Karpas-422 (cell line): ENCODE measurements at regions not wholly inside any gene's neighbourhood (a gene's known extent, or its start where the extent isn't known, plus 50 kb on each side); places are given as distances from the start of the nearest gene placed in this dataset.

Experiments used
- DNase-seq: peaks from one replicate; pipeline ENCODE4 v3.0.0-alpha.2; 2015
- H2AFZ ChIP-seq: fragments of 200-600 bp; sonication (generic); 2 replicates; pipeline ENCODE4 v1.6.1; 2014; ENCODE audit warnings: antibody characterized with exemption, low read length, mixed read lengths
- H3K27ac ChIP-seq: fragments of 200-600 bp; sonication (generic); 2 replicates; pipeline ENCODE4 v1.5.1; 2014; ENCODE audit warnings: mild to moderate bottlenecking, low read length, moderate library complexity
- H3K27me3 ChIP-seq: fragments of 200-600 bp; sonication (generic); 2 replicates; pipeline ENCODE4 v1.6.1; 2014; ENCODE audit warnings: low read length, mixed read lengths
- H3K36me3 ChIP-seq: fragments of 200-600 bp; sonication (generic); 2 replicates; pipeline ENCODE4 v1.6.1; 2014; ENCODE audit warnings: low read length, mixed read lengths; ENCODE audit not compliant: insufficient read depth
- H3K4me1 ChIP-seq: fragments of 200-600 bp; sonication (generic); 2 replicates; pipeline ENCODE4 v1.6.1; 2014; ENCODE audit warnings: mild to moderate bottlenecking, low read length, mixed read lengths
- H3K4me2 ChIP-seq: fragments of 200-600 bp; sonication (generic); 2 replicates; pipeline ENCODE4 v1.6.1; 2014; ENCODE audit warnings: low read length, low read depth, mild to moderate bottlenecking; ENCODE audit not compliant: poor library complexity, severe bottlenecking
- H3K4me3 ChIP-seq: fragments of 200-600 bp; sonication (generic); 2 replicates; pipeline ENCODE4 v1.5.1; 2014; ENCODE audit warnings: mild to moderate bottlenecking, antibody characterized with exemption, low read length, mixed read lengths
- H3K79me2 ChIP-seq: fragments of 200-600 bp; sonication (generic); 2 replicates; pipeline ENCODE4 v1.6.1; 2014; ENCODE audit warnings: mild to moderate bottlenecking, low read length, mixed read lengths
- H3K9ac ChIP-seq: fragments of 200-600 bp; sonication (generic); 2 replicates; pipeline ENCODE4 v1.6.0; 2014; ENCODE audit warnings: low read length
- H3K9me2 ChIP-seq: fragments of 200-600 bp; sonication (generic), shearing (Covaris generic); replicated peaks from 2 replicates; pipeline ENCODE4 v1.6.0; 2014; ENCODE audit warnings: mild to moderate bottlenecking, low read length, moderate library complexity; ENCODE audit not compliant: insufficient read depth
- H3K9me3 ChIP-seq: fragments of 300-700, 200-600 bp; sonication (generic); 2 replicates; pipeline ENCODE4 v1.6.1; 2014; ENCODE audit warnings: low read length, mixed read lengths
- H4K20me1 ChIP-seq: fragments of 200-600 bp; sonication (generic); 2 replicates; pipeline ENCODE4 v1.6.1; 2014; ENCODE audit warnings: mild to moderate bottlenecking, antibody characterized with exemption, low read length, low read depth; ENCODE audit not compliant: insufficient read depth

- Histone ChIP-seq H3K27me3 (no peaks in the 10 kb centered on the region), H3K79me2 (no peaks in the 10 kb centered on the region), H3K9me2 (no peaks in the 10 kb centered on the region), H3K9me3 (no peaks in the 10 kb centered on the region), H3K27ac (no peak overlapping the region), H2AFZ (no peak overlapping the region), H3K4me3 (no peak overlapping the region), H3K36me3 (no peaks in the 10 kb centered on the region), H3K9ac (no peak overlapping the region), H3K4me1 (no peaks in the 10 kb centered on the region), H3K4me2 (no peak overlapping the region), H4K20me1 (no peaks in the 10 kb centered on the region)
- DNase-seq = no peak
These were observed 264.5 kb downstream of the OLFM3 start for GRCh38 chr1:101732261-101732660.

- Histone ChIP-seq H2AFZ (no peak overlapping the region), H3K9me2 (no peaks in the 10 kb centered on the region), H3K36me3 (no peaks in the 10 kb centered on the region), H3K4me2 (no peak overlapping the region), H3K4me1 (no peaks in the 10 kb centered on the region), H3K79me2 (no peaks in the 10 kb centered on the region), H3K4me3 (no peak overlapping the region), H3K27ac (no peak overlapping the region), H3K9ac (no peak overlapping the region), H3K27me3 (no peaks in the 10 kb centered on the region), H4K20me1 (no peaks in the 10 kb centered on the region), H3K9me3 (no peaks in the 10 kb centered on the region)
- DNase-seq = no peak
These were observed 263.4 kb downstream of the OLFM3 start for GRCh38 chr1:101733340-101733739.

DNA sequence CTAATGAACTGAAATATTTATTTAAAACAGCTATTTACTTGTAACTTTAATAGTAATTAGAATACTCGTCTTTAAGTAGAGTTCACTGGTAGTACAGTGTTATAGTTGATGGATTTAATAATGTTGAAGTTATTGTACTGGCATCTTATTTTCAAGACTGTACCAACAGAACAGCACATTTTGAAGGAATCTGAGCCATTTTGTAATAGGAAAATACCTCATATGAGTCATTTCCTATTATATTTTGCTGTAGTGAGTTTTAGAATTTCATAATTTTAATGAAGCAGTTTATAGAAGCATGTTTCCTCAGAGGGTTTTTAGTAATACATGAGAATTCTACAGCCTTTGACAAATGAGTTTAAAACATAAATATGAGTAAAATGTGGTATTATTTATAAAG lies 258.3 kb downstream of the OLFM3 start:
- Histone ChIP-seq H3K9me3 (no peaks in the 10 kb centered on the region), H2AFZ (no peak overlapping the region), H3K9ac (no peak overlapping the region)

GRCh38 chr1:101739146-101739545 lies 257.6 kb downstream of the OLFM3 start:
- Histone ChIP-seq H3K36me3 (no peaks in the 10 kb centered on the region), H3K9me2 (no peaks in the 10 kb centered on the region), H3K9ac (no peak overlapping the region), H3K79me2 (no peaks in the 10 kb centered on the region), H3K27me3 (no peaks in the 10 kb centered on the region), H2AFZ (no peak overlapping the region), H4K20me1 (no peaks in the 10 kb centered on the region), H3K4me1 (peaks cover 5% of the 10 kb centered on the region; the same call in 1 of the 2 replicates), H3K4me3 (no peak overlapping the region), H3K9me3 (no peaks in the 10 kb centered on the region), H3K27ac (no peak overlapping the region), H3K4me2 (no peak overlapping the region)
- no peak for DNase-seq

More for the DNA sequence above, 258.3 kb downstream of the OLFM3 start:
- H3K36me3 ChIP-seq = no peaks in the 10 kb centered on the region
- H4K20me1 ChIP-seq = no peaks in the 10 kb centered on the region
- no peaks in the 10 kb centered on the region for H3K79me2 ChIP-seq
- peaks cover 5% of the 10 kb centered on the region; the same call in 1 of the 2 replicates for H3K4me1 ChIP-seq
- no peak for DNase-seq
- H3K4me2 ChIP-seq = no peak overlapping the region
- no peaks in the 10 kb centered on the region for H3K9me2 ChIP-seq
- H3K27ac ChIP-seq = no peak overlapping the region
- H3K27me3 ChIP-seq = no peaks in the 10 kb centered on the region
- no peak overlapping the region for H3K4me3 ChIP-seq

- H3K4me3 ChIP-seq = no peak overlapping the region
- no peak overlapping the region for H3K4me2 ChIP-seq
- H3K9ac ChIP-seq = no peak overlapping the region
- H4K20me1 ChIP-seq = no peaks in the 10 kb centered on the region
- no peak for DNase-seq
- peaks cover 5% of the 10 kb centered on the region; the same call in 1 of the 2 replicates for H3K4me1 ChIP-seq
- no peaks in the 10 kb centered on the region for H3K9me2 ChIP-seq
- H3K27ac ChIP-seq = no peak overlapping the region
- no peaks in the 10 kb centered on the region for H3K27me3 ChIP-seq
- H3K9me3 ChIP-seq = no peaks in the 10 kb centered on the region
- H3K36me3 ChIP-seq = no peaks in the 10 kb centered on the region
- no peak overlapping the region for H2AFZ ChIP-seq
- no peaks in the 10 kb centered on the region for H3K79me2 ChIP-seq
These were observed 256.8 kb downstream of the OLFM3 start for GRCh38 chr1:101739826-101740330.

DNA sequence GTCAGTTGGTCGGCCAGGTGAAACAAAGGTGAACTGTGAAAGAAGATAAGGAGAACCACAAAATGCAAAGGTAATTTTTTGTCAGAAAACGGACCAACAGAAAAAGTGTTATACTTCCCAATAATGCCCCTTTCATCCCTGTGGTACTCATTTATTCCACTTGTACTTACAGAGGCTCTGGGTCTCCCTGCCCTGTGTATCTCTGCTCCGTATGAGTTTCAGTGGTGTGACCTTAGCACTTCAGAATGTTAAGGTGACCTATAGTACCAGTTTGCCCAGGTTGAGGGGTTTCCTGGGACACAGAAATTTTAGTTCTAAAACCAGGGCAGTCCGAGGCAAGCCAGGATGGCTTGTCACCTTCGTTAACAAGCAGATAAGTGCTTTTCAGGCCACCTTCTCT lies 254.8 kb downstream of the OLFM3 start:
- no peaks in the 10 kb centered on the region for H3K9me3 ChIP-seq
- H2AFZ ChIP-seq = no peak overlapping the region
- H3K9ac ChIP-seq = no peak overlapping the region
- no peaks in the 10 kb centered on the region for H3K9me2 ChIP-seq
- H3K27ac ChIP-seq = no peak overlapping the region
- no peaks in the 10 kb centered on the region for H3K79me2 ChIP-seq
- H3K36me3 ChIP-seq = no peaks in the 10 kb centered on the region
- no peaks in the 10 kb centered on the region for H3K27me3 ChIP-seq
- H3K4me2 ChIP-seq = no peak overlapping the region
- no peaks in the 10 kb centered on the region for H4K20me1 ChIP-seq
- DNase-seq = no peak
- H3K4me1 ChIP-seq = peaks cover 5% of the 10 kb centered on the region; the same call in 1 of the 2 replicates
- no peak overlapping the region for H3K4me3 ChIP-seq

DNA sequence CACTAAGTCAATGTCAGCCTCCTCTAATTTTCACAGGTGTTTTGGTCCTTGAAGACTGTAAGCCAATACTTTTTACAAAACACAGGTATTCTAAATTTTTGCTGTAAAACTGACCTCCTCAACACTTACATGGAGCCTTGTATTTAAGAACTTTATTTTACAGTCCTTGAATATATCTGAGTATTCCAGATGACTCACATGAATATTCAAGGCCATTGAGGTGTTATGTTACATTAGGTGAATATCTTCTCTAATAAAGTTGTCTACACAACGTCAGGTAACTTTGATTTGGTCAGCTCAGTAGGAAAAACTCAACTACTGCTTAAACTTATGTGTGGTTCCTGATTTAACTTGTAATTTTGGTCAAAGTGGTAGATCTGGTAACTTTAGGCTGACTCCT lies 254.2 kb downstream of the OLFM3 start:
- no peaks in the 10 kb centered on the region for H3K79me2 ChIP-seq
- no peaks in the 10 kb centered on the region for H3K27me3 ChIP-seq
- H3K4me1 ChIP-seq = peaks cover 5% of the 10 kb centered on the region; the same call in 1 of the 2 replicates
- DNase-seq = no peak
- H2AFZ ChIP-seq = no peak overlapping the region
- H3K27ac ChIP-seq = no peak overlapping the region
- no peak overlapping the region for H3K4me2 ChIP-seq
- no peaks in the 10 kb centered on the region for H3K9me2 ChIP-seq
- no peak overlapping the region for H3K4me3 ChIP-seq
- H3K9me3 ChIP-seq = no peaks in the 10 kb centered on the region
- no peaks in the 10 kb centered on the region for H4K20me1 ChIP-seq
- no peak overlapping the region for H3K9ac ChIP-seq
- no peaks in the 10 kb centered on the region for H3K36me3 ChIP-seq

DNA sequence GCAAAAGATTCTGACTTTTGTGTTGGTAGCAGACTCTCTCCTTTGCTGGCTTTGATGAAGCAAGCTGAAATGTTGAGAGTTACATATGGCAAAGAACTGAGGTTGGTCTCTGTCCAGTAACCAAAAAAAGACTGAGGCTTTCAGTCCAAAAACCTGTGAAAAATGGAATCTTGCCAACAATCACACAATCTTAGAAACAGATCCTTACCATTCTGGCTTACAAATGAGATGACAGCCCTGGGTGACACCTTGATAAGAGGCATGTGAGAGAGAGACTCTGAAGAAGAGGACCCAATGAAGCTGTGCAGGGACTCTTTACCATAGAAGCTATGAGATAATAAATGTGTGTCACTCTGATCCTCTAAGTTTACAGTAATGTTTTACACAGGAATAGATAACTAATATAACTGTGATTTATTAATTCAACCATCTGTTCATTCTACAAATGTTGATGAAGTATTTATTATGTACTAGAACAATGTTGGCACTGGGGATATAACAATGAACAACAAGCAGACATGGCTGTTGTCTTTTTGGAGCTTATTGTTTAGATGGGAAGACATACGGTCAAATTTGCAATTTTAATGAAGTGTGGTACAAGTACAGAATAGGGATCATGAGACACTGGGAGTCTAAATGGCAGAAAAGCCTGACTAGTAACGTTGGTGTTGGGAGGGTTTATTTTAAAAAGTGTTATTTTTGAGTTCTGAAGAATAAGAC lies 251.0 kb downstream of the OLFM3 start:
- Histone ChIP-seq H3K27ac (no peak overlapping the region), H3K4me2 (no peak overlapping the region), H3K36me3 (no peaks in the 10 kb centered on the region), H4K20me1 (no peaks in the 10 kb centered on the region), H3K27me3 (no peaks in the 10 kb centered on the region), H3K4me1 (peaks cover 5% of the 10 kb centered on the region; the same call in 1 of the 2 replicates), H3K4me3 (no peak overlapping the region), H3K9me2 (no peaks in the 10 kb centered on the region), H3K9ac (no peak overlapping the region), H3K79me2 (no peaks in the 10 kb centered on the region), H3K9me3 (no peaks in the 10 kb centered on the region), H2AFZ (no peak overlapping the region)
- no peak for DNase-seq
